Aorta (tissue), 5 donors: ENCODE measurements at regions not wholly inside any gene's neighbourhood (a gene's known extent, or its start where the extent isn't known, plus 50 kb on each side); places are given as distances from the start of the nearest gene placed in this dataset.
"Not testable (repeated sequence)": the region's sequence is repeated elsewhere in the genome, so short reads cannot be mapped to it uniquely, and the experiment has no call there.

Experiments used
- ATAC-seq: fragments of 200-7000 bp; cut with Tn5 transposase; one replicate; pipeline ENCODE4 v1.9.1; 2022; ENCODE audit warnings: moderate library complexity; ENCODE audit not compliant: low FRiP score
- DNase-seq, 2 donors: peaks; one replicate each; pipeline ENCODE4 v3.0.0-alpha.2; 2020
- H3K27ac ChIP-seq, 2 donors: one replicate each; pipeline ENCODE4 v1.5.1; 2013; ENCODE audit warnings: low read length in 2 of 2, mild to moderate bottlenecking in 2 of 2, moderate library complexity in 2 of 2, control low read depth in 1 of 2, inconsistent platforms in 1 of 2, low read depth in 1 of 2
- H3K27me3 ChIP-seq, 2 donors: one replicate each; pipeline ENCODE4 v1.6.1; 2013; ENCODE audit warnings: control low read depth in 1 of 2, low read length in 1 of 2, mild to moderate bottlenecking in 1 of 2, moderate library complexity in 1 of 2; ENCODE audit not compliant: insufficient read depth in 2 of 2, control insufficient read depth in 1 of 2
- H3K36me3 ChIP-seq, 2 donors: one replicate each; pipeline ENCODE4 v1.6.1; 2013; ENCODE audit warnings: control low read depth in 1 of 2, low read length in 1 of 2, mild to moderate bottlenecking in 1 of 2; ENCODE audit not compliant: insufficient read depth in 2 of 2, control insufficient read depth in 1 of 2
- H3K4me1 ChIP-seq, 2 donors: one replicate each; pipeline ENCODE4 v1.6.1; 2013; ENCODE audit warnings: low read length in 2 of 2, control low read depth in 1 of 2, mild to moderate bottlenecking in 1 of 2, moderate library complexity in 1 of 2; ENCODE audit not compliant: insufficient read depth in 2 of 2, control insufficient read depth in 1 of 2
- H3K4me3 ChIP-seq, 2 donors: one replicate each; pipeline ENCODE4 v1.5.1; 2013; ENCODE audit warnings: low read length in 2 of 2, control low read depth in 1 of 2, mild to moderate bottlenecking in 1 of 2
- H3K9me3 ChIP-seq: one replicate; pipeline ENCODE4 v1.6.1; 2013; ENCODE audit warnings: mild to moderate bottlenecking, low read length; ENCODE audit not compliant: control insufficient read depth
- WGBS, 2 donors: extraction: QIAGEN DNeasy Blood & Tissue Kit; methylation state at CpG; one replicate each; pipeline ENCODE4 v1.1.7; 2013; 5-methylcytosine and 5-hydroxymethylcytosine counted together
- intact Hi-C, 2 donors: fragments of 100-400 bp; cut with DNase I; formaldehyde crosslinking; loops; one replicate each; pipeline versions ENCODE4 v1.14.2 to v1.15.0; 2022
- donor health status: healthy with polysubstance abuse.
- donor health status: Bipolar disorder and iron deficiency.
- donor health status: DM: no; HTN: no; CAD: no.
- donor health status: DM: no; HTN: no; CAD: no.
- donor health status: DM: yes; HTN: yes; CAD: no.

DNA sequence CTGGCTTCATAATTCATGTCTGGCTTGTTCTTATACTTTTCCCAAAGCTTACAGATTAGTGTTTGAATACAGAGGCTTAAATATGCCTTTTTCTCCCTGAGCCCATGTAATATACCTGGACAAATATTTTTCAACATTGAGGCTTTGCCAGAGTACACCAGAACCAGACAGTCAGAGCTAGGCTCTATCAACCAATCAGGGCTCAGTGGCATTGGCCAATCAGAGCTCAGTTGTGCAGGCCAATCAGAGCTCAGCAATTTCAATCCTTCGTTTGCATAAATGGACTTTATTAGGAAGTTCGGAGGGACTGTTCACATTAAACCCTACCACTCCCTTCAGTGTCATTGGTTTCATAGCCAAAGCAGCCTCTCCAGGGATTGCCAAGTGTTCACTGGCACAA, 51.2 kb upstream of the TMSB15B start:
- Histone ChIP-seq H3K27me3 (no peaks in the 10 kb centered on the region), H3K4me3 (no peak overlapping the region), H3K36me3 (no peaks in the 10 kb centered on the region), H3K4me1 (no peaks in the 10 kb centered on the region), H3K9me3 (peaks cover 2% of the 10 kb centered on the region), H3K27ac (no peak overlapping the region)
- ATAC-seq, result no peak
- intact Hi-C loops, result no loop called here
- 82 to 94% methylated on average over 2 of the region's 2 CpGs for WGBS, 2 donors
- DNase-seq, result no peak

- H3K9me3 ChIP-seq, result peaks cover 2% of the 10 kb centered on the region
- WGBS, 2 donors, result 76 to 97% methylated on average over 6 of the region's 6 CpGs
- DNase-seq, result no peak
- no peak for ATAC-seq
- no peak overlapping the region for H3K27ac ChIP-seq
- no peaks in the 10 kb centered on the region for H3K36me3 ChIP-seq
- no peak overlapping the region for H3K4me3 ChIP-seq
- no peaks in the 10 kb centered on the region for H3K4me1 ChIP-seq
- H3K27me3 ChIP-seq, result no peaks in the 10 kb centered on the region
- intact Hi-C loops, result no loop called here
Measured at GRCh38 chrX:103910430-103910829, 52.0 kb upstream of the TMSB15B start.

GRCh38 chrX:103904301-103904700, 58.1 kb upstream of the TMSB15B start:
- 87 to 98% methylated on average over 16 of the region's 16 CpGs for WGBS, 2 donors
- Histone ChIP-seq H3K9me3 (peaks cover 4% of the 10 kb centered on the region), H3K27ac (no peak overlapping the region), H3K27me3 (no peaks in the 10 kb centered on the region), H3K36me3 (no peaks in the 10 kb centered on the region), H3K4me1 (no peaks in the 10 kb centered on the region), H3K4me3 (no peak overlapping the region)
- DNase-seq, result peak in 1 of 2 donors; percentile 70
- intact Hi-C loops, result no loop called here
- ATAC-seq, result no peak

GRCh38 chrX:103902606-103903005, 59.8 kb upstream of the TMSB15B start:
- H3K27ac ChIP-seq, H3K4me1 ChIP-seq, H3K27me3 ChIP-seq, intact Hi-C loops, H3K4me3 ChIP-seq, ATAC-seq, H3K36me3 ChIP-seq, DNase-seq, H3K9me3 ChIP-seq: not testable (repeated sequence)
- WGBS, 2 donors, result 92 to 96% methylated on average over 8 of the region's 8 CpGs

DNA sequence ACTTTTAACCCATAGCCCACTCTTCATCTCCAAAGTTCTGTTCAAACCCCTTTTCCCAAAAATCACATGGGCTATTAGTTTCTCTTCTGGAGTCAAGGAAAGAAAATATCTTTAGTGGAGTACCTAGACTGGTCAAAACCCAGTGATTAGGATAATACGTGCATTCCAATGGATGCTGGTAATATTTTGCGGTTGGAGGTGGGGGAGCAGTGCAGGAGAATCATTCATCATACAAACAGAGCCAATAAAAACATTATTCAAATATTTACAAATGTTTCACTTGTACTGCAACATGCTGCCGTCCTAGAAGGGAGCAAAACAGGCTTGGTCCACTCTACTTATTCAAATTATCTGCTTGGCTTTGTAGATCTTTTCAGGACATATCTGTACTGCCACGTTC, 57.2 kb upstream of the RAB9B start:
- intact Hi-C loops, result no loop called here
- 37 to 40% methylated on average over 4 of the region's 4 CpGs for WGBS, 2 donors
- no peak overlapping the region for H3K4me3 ChIP-seq
- H3K27ac ChIP-seq, result no peak overlapping the region
- H3K36me3 ChIP-seq, result no peaks in the 10 kb centered on the region
- no peak for DNase-seq
- no peak for ATAC-seq
- H3K4me1 ChIP-seq, result no peaks in the 10 kb centered on the region
- H3K9me3 ChIP-seq, result no peaks in the 10 kb centered on the region
- H3K27me3 ChIP-seq, result no peaks in the 10 kb centered on the region

GRCh38 chrX:103886624-103887023, 54.6 kb upstream of the RAB9B start:
- Histone ChIP-seq H3K4me3 (no peak overlapping the region), H3K27ac (no peak overlapping the region), H3K36me3 (no peaks in the 10 kb centered on the region), H3K27me3 (no peaks in the 10 kb centered on the region), H3K9me3 (no peaks in the 10 kb centered on the region), H3K4me1 (no peaks in the 10 kb centered on the region)
- no peak for DNase-seq
- no peak for ATAC-seq
- intact Hi-C loops, result no loop called here

- intact Hi-C loops, result no loop called here
- Histone ChIP-seq H3K27ac (no peak overlapping the region), H3K4me3 (no peak overlapping the region), H3K4me1 (no peaks in the 10 kb centered on the region), H3K9me3 (no peaks in the 10 kb centered on the region), H3K36me3 (no peaks in the 10 kb centered on the region), H3K27me3 (no peaks in the 10 kb centered on the region)
- ATAC-seq, result no peak
- no peak for DNase-seq
- WGBS, 2 donors, result 7 to 32% methylated on average over 2 of the region's 2 CpGs
Measured at GRCh38 chrX:103883533-103883932, 51.5 kb upstream of the RAB9B start.

- Histone ChIP-seq H3K4me1 (no peaks in the 10 kb centered on the region), H3K4me3 (no peak overlapping the region), H3K9me3 (no peaks in the 10 kb centered on the region), H3K36me3 (no peaks in the 10 kb centered on the region), H3K27me3 (no peaks in the 10 kb centered on the region), H3K27ac (no peak overlapping the region)
- ATAC-seq (no peak), DNase-seq (no peak)
- intact Hi-C loops, result no loop called here
- WGBS, 2 donors, result 34 to 37% methylated on average over 2 of the region's 2 CpGs
Measured at GRCh38 chrX:103882999-103883398, 50.9 kb upstream of the RAB9B start.
